Lower leg skin (tissue), 4 donors: ENCODE measurements at regions not wholly inside any gene's neighbourhood (a gene's known extent, or its start where the extent isn't known, plus 50 kb on each side); places are given as distances from the start of the nearest gene placed in this dataset.

Source experiments
- DNase-seq, 2 donors: peaks; one replicate each; pipeline ENCODE4 v3.0.0-alpha.2; 2019; ENCODE audit warnings: low spot score in 2 of 2
- H3K4me3 ChIP-seq: fragments of 200-600 bp; sonication (generic); 2 replicates; pipeline ENCODE4 v1.5.1; 2017; ENCODE audit warnings: mild to moderate bottlenecking, low read depth; ENCODE audit not compliant: poor library complexity, severe bottlenecking
- CTCF ChIP-seq, 3 donors: fragments of 450-650 bp; IDR thresholded peaks; one replicate each; pipeline ENCODE4 v1.5.1; 2016; ENCODE audit warnings: antibody characterized with exemption in 3 of 3, mild to moderate bottlenecking in 3 of 3, moderate library complexity in 2 of 3
- POLR2A ChIP-seq, 2 donors: fragments of 450-650 bp; IDR thresholded peaks; one replicate each; pipeline ENCODE4 v1.6.1; 2016 to 2017; ENCODE audit warnings: antibody characterized with exemption in 2 of 2, mild to moderate bottlenecking in 1 of 2, moderate library complexity in 1 of 2
- WGBS, 2 donors: methylation state at CpG; one replicate each; pipeline ENCODE4 v1.1.5; 2018; 5-methylcytosine and 5-hydroxymethylcytosine counted together
- intact Hi-C: fragments of 100-400 bp; cut with DNase I; formaldehyde crosslinking; loops from one replicate; pipeline ENCODE4 v1.15.0; 2023; ENCODE audit warnings: low total_unique reads

GRCh38 chr4:85092536-85092935, 126.0 kb upstream of the WDFY3 start:
- no peak overlapping the region for H3K4me3 ChIP-seq
- no peak for TF ChIP-seq CTCF (IDR thresholded peaks at IDR 0.05)
- TF ChIP-seq POLR2A (IDR thresholded peaks at IDR 0.05), result no peak
- DNase-seq, result no peak
- intact Hi-C loops, result no loop called here
- 41 to 49% methylated on average over 3 of the region's 3 CpGs for WGBS, 2 donors

GRCh38 chr4:85092943-85093342, 126.5 kb upstream of the WDFY3 start:
- no peak for DNase-seq
- whole genome bisulfite sequencing, 2 donors, result 11 to 14% methylated on average over 1 of the region's 1 CpG
- intact Hi-C loops, result no loop called here
- H3K4me3 ChIP-seq, result no peak overlapping the region
- TF ChIP-seq CTCF (IDR thresholded peaks at IDR 0.05), result no peak
- TF ChIP-seq POLR2A (IDR thresholded peaks at IDR 0.05), result no peak

DNA sequence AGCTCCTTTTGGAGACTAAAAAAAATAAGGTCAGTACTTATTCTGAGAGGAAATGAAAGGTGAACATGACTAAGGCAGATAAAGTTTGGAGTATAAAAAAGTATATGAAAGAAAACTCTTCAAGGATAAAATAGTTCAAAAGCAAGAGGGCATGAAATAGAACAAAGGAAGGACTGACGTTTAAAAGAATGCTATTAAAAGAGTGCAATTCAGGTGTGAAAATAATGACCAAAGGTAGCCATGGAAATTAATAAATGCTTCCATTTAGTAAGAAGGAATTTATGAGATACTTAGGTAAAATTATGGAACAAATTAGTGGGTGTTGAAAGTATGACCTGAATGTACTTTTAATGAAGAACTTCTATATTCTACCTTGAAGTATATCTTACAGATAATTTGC, 128.2 kb upstream of the WDFY3 start:
- WGBS, 2 donors, result 77 to 89% methylated on average over 1 of the region's 1 CpG
- H3K4me3 ChIP-seq, result no peak overlapping the region
- intact Hi-C loops, result no loop called here
- DNase-seq, result no peak
- TF ChIP-seq CTCF (IDR thresholded peaks at IDR 0.05) (no peak), POLR2A (IDR thresholded peaks at IDR 0.05) (no peak)

DNA sequence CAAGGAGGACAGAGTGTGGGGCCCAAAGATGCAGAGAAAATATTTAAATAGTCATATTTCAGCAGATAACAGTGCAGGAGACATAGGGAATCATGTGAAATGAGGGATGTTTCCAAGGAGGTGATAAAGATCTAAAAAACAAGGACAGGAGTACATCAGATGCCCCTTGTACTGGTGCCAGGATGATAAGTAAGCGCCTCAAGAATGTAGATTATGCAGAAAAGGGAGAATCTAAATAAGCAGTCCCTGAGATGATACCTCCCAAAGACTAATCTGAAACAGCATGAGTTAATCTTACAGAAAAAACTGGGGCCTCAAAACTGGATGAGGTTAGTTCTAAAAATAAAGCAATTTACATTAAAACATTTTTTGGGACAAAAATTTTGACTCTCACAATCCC, 136.1 kb upstream of the WDFY3 start:
- TF ChIP-seq CTCF (IDR thresholded peaks at IDR 0.05) (no peak), POLR2A (IDR thresholded peaks at IDR 0.05) (no peak)
- H3K4me3 ChIP-seq, result no peak overlapping the region
- intact Hi-C loops, result no loop called here
- no peak for DNase-seq
- 75 to 84% methylated on average over 1 of the region's 1 CpG for WGBS, 2 donors

DNA sequence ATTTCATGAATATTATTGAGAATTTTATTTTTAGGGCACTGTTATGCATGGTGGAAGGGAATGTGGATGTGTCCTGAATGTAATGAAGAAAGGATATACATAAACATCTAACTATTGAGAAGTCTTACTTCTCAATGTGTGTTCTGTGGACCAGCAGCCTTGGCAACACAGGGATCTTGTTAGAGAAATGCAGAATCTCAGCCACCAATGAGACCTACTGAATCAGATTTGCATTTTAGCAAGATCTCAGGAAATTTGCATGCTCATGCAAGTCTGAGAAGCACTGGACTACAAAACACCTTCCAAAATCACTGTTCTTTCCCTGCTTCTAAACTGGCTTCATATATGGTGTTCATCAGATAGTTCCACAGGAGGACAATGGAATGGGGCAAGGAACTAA, 139.7 kb upstream of the WDFY3 start:
- intact Hi-C loops, result no loop called here

More for the DNA sequence above, 139.7 kb upstream of the WDFY3 start:
- TF ChIP-seq CTCF (IDR thresholded peaks at IDR 0.05), result no peak
- TF ChIP-seq POLR2A (IDR thresholded peaks at IDR 0.05), result no peak
- no peak for DNase-seq
- H3K4me3 ChIP-seq, result no peak overlapping the region
